ENCODE measurements at regions not wholly inside any gene's neighbourhood (a gene's known extent, or its start where the extent isn't known, plus 50 kb on each side); places are given as distances from the start of the nearest gene placed in this dataset.

DNA sequence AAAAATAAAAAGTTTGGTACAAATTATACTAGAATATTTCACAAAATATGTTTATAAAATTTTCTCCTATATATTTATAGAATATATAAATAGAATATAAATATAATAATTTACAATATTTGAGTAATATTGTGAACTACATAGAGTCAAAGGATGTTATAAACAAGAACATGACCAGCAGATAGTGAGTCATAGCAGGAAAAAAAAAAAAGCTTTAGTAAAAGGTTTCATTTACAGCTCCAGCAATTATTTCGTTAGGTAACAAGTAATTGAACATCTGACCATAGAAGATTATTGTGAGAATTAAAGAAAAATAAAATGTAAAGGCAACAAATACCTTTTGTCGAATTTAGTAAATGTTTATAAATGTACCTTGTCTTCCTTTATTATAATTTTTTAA lies 864.1 kb downstream of the PCDH17 start:
- TF ChIP-seq, protein P1, sequence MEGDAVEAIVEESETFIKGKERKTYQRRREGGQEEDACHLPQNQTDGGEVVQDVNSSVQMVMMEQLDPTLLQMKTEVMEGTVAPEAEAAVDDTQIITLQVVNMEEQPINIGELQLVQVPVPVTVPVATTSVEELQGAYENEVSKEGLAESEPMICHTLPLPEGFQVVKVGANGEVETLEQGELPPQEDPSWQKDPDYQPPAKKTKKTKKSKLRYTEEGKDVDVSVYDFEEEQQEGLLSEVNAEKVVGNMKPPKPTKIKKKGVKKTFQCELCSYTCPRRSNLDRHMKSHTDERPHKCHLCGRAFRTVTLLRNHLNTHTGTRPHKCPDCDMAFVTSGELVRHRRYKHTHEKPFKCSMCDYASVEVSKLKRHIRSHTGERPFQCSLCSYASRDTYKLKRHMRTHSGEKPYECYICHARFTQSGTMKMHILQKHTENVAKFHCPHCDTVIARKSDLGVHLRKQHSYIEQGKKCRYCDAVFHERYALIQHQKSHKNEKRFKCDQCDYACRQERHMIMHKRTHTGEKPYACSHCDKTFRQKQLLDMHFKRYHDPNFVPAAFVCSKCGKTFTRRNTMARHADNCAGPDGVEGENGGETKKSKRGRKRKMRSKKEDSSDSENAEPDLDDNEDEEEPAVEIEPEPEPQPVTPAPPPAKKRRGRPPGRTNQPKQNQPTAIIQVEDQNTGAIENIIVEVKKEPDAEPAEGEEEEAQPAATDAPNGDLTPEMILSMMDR (IDR thresholded peaks at IDR 0.05; ENCODE audit: low read depth, low read length, poor library complexity, severe bottlenecking), result no peak
- no peak for TF ChIP-seq EZH2phosphoT487 (IDR thresholded peaks at IDR 0.05; ENCODE audit: borderline replicate concordance, low read length)

All from DOHH2 (cell line).